Keratinocyte (primary cell): ENCODE measurements at regions not wholly inside any gene's neighbourhood (a gene's known extent, or its start where the extent isn't known, plus 50 kb on each side); places are given as distances from the start of the nearest gene placed in this dataset.

Source experiments
- DNase-seq: peaks from one replicate; pipeline ENCODE4 v3.0.0-alpha.2; 2011; ENCODE audit warnings: low read depth, missing footprints, low spot score
- FAIRE-seq: peaks from 2 replicates; lab custom pipeline; 2011; peaks lifted over from hg19 to GRCh38; lab: Jason Lieb, UNC
- H2AFZ ChIP-seq: 2 replicates; pipeline ENCODE4 v1.6.0; 2012; ENCODE audit warnings: low read length, control low read depth, inconsistent platforms; ENCODE audit not compliant: control insufficient read depth
- H3K27ac ChIP-seq: 2 replicates; pipeline ENCODE4 v1.5.1; 2011; ENCODE audit warnings: low read length; ENCODE audit not compliant: control insufficient read depth, insufficient read depth
- H3K27me3 ChIP-seq: 3 replicates; pipeline ENCODE4 v1.6.0; 2011; ENCODE audit warnings: low read length; ENCODE audit not compliant: control insufficient read depth, insufficient read depth; ENCODE audit errors: extremely low read depth
- H3K36me3 ChIP-seq, 2 experiments: 2 replicates in 1 of 2; 3 replicates in 1 of 2; pipeline ENCODE4 v1.5.1; 2011; ENCODE audit warnings: low read length in 2 of 2, mild to moderate bottlenecking in 1 of 2; ENCODE audit not compliant: control insufficient read depth in 2 of 2, insufficient read depth in 2 of 2; ENCODE audit errors: extremely low read depth in 1 of 2
- H3K4me1 ChIP-seq: 3 replicates; pipeline ENCODE4 v1.5.1; 2011; ENCODE audit warnings: low read length; ENCODE audit not compliant: control insufficient read depth, insufficient read depth; ENCODE audit errors: extremely low read depth
- H3K4me2 ChIP-seq: 3 replicates; pipeline ENCODE4 v1.6.0; 2011; ENCODE audit warnings: low read depth, low read length; ENCODE audit not compliant: control insufficient read depth, insufficient read depth; ENCODE audit errors: extremely low read depth
- H3K4me3 ChIP-seq, 3 experiments: fragments of 200-600 bp in 1 of 3; sonication (generic) in 1 of 3; 2 replicates in 2 of 3; 3 replicates in 1 of 3; pipeline ENCODE4 v1.5.1; 2011 to 2016; ENCODE audit warnings: low read length in 3 of 3, mild to moderate bottlenecking in 3 of 3, control low read depth in 2 of 3, inconsistent platforms in 1 of 3, low read depth in 1 of 3, mixed read lengths in 1 of 3, mixed run types in 1 of 3, moderate library complexity in 1 of 3; ENCODE audit not compliant: control insufficient read depth in 2 of 3, insufficient read depth in 2 of 3; ENCODE audit errors: extremely low read depth in 1 of 3
- H3K79me2 ChIP-seq: 2 replicates; pipeline ENCODE4 v1.6.0; 2012; ENCODE audit warnings: low read length; ENCODE audit not compliant: control insufficient read depth, insufficient read depth
- H3K9ac ChIP-seq: 3 replicates; pipeline ENCODE4 v1.6.0; 2011; ENCODE audit warnings: low read length; ENCODE audit not compliant: control insufficient read depth, insufficient read depth; ENCODE audit errors: extremely low read depth
- H3K9me1 ChIP-seq: 3 replicates; pipeline ENCODE4 v1.6.0; 2011; ENCODE audit warnings: low read length; ENCODE audit not compliant: control insufficient read depth, insufficient read depth; ENCODE audit errors: extremely low read depth
- H3K9me3 ChIP-seq: 2 replicates; pipeline ENCODE4 v1.5.1; 2012; ENCODE audit warnings: low read depth, low read length; ENCODE audit not compliant: control insufficient read depth
- H4K20me1 ChIP-seq: 3 replicates; pipeline ENCODE4 v1.6.0; 2011; ENCODE audit warnings: low read length; ENCODE audit not compliant: control insufficient read depth, insufficient read depth; ENCODE audit errors: extremely low read depth
- EZH2 ChIP-seq: IDR thresholded peaks from one replicate; pipeline ENCODE4 v1.6.1; 2012; ENCODE audit warnings: inconsistent platforms, mild to moderate bottlenecking, low read length, moderate library complexity
- dilution Hi-C: fragments of 300-500 bp; cut with MboI; formaldehyde crosslinking; loops from one replicate; pipeline ENCODE4 v1.7.0; 2020; ENCODE audit warnings: low sequenced_read_pairs; ENCODE audit not compliant: extremely low pct_ligation_motif_present
- TF ChIP-seq, protein P1 (sequence below), 3 experiments: IDR thresholded peaks in 1 of 3; conservative IDR thresholded peaks in 1 of 3; optimal IDR thresholded peaks in 1 of 3; 2 replicates in 2 of 3; 3 replicates in 1 of 3; pipeline versions ENCODE3 to v1.5.1; 2011; ENCODE audit warnings: low read length in 3 of 3, mild to moderate bottlenecking in 3 of 3, moderate library complexity in 2 of 3, control low read depth in 1 of 3, inconsistent platforms in 1 of 3; ENCODE audit not compliant: insufficient read depth in 2 of 3; ENCODE audit errors: extremely low read depth in 1 of 3

DNA sequence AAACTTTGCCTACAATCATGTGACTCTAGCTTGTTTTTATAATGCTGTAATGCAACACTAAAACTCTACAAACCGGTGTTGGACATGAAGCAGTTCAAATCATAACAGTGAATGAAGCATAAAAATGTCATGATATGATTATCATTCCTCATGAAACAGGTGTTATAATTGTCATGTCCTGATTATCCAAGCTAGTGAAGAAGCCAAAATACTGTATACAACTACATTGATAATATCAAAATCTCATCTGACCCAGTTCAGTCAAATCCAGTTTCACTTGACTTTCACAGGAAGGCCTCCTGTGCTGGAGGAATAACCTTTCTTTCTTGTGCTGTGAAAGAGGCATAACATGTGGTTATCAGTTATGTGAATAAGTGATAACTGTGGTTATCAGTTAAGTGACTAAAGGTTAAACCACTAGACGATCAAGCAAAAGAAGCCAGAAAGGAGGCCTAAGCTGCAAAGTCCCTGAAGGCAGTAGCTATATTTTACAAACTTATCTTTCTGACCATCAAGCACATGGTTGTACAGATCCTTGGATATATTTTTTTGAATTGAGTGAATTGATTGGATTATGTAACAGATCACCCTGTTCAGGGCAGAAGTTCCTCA is 296.4 kb downstream of the TUSC7 start:
- Histone ChIP-seq H3K36me3 (no peaks in the 10 kb centered on the region), H3K9ac (no peak overlapping the region), H3K9me1 (no peaks in the 10 kb centered on the region), H3K79me2 (no peaks in the 10 kb centered on the region), H3K27me3 (no peaks in the 10 kb centered on the region), H3K4me3 (no peak overlapping the region), H3K9me3 (no peaks in the 10 kb centered on the region), H3K27ac (no peak overlapping the region), H3K4me1 (no peaks in the 10 kb centered on the region), H2AFZ (no peak overlapping the region), H3K4me2 (no peak overlapping the region), H4K20me1 (no peaks in the 10 kb centered on the region)
- dilution Hi-C loops = no loop called here
- FAIRE-seq (no peak), DNase-seq (no peak)
- TF ChIP-seq EZH2 = no peak
- TF ChIP-seq, protein P1, sequence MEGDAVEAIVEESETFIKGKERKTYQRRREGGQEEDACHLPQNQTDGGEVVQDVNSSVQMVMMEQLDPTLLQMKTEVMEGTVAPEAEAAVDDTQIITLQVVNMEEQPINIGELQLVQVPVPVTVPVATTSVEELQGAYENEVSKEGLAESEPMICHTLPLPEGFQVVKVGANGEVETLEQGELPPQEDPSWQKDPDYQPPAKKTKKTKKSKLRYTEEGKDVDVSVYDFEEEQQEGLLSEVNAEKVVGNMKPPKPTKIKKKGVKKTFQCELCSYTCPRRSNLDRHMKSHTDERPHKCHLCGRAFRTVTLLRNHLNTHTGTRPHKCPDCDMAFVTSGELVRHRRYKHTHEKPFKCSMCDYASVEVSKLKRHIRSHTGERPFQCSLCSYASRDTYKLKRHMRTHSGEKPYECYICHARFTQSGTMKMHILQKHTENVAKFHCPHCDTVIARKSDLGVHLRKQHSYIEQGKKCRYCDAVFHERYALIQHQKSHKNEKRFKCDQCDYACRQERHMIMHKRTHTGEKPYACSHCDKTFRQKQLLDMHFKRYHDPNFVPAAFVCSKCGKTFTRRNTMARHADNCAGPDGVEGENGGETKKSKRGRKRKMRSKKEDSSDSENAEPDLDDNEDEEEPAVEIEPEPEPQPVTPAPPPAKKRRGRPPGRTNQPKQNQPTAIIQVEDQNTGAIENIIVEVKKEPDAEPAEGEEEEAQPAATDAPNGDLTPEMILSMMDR (optimal IDR thresholded peaks at IDR 0.05 in 1 of 3, IDR thresholded peaks at IDR 0.05 in 1 of 3, conservative IDR thresholded peaks at IDR 0.05 in 1 of 3; ENCODE audit: extremely low read depth in 1 of 3, insufficient read depth in 2 of 3, low read length in 3 of 3) = no peak

DNA sequence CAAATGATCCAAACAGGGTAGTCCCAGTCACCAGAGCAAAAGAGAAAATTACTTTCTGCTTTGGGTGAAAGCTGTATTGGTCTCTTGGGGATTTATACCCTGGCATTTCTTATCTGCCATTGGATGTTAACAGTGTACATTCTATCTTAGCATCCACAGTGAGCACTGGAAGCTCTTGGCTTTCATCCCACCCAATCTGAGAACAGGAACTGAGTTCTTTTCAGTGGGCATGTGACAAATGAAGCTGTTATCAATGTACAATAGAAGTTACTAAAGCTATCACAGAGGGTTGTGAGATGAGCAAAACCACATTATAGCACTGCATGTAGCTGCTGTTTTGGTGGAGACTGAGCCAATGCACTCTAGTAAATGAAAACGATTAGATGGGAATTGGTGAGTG is 300.7 kb downstream of the TUSC7 start:
- FAIRE-seq = no peak
- Histone ChIP-seq H3K9ac (no peak overlapping the region), H3K4me1 (no peaks in the 10 kb centered on the region), H3K4me2 (no peak overlapping the region), H3K9me3 (no peaks in the 10 kb centered on the region), H3K36me3 (no peaks in the 10 kb centered on the region), H3K27me3 (no peaks in the 10 kb centered on the region), H3K79me2 (no peaks in the 10 kb centered on the region), H2AFZ (no peak overlapping the region), H4K20me1 (no peaks in the 10 kb centered on the region), H3K4me3 (no peak overlapping the region), H3K27ac (no peak overlapping the region), H3K9me1 (no peaks in the 10 kb centered on the region)
- TF ChIP-seq EZH2 = no peak
- TF ChIP-seq, protein P1 (optimal IDR thresholded peaks at IDR 0.05 in 1 of 3, IDR thresholded peaks at IDR 0.05 in 1 of 3, conservative IDR thresholded peaks at IDR 0.05 in 1 of 3; ENCODE audit: extremely low read depth in 1 of 3, insufficient read depth in 2 of 3, low read length in 3 of 3) = no peak
- DNase-seq = no peak
- dilution Hi-C loops = no loop called here
